ENCODE measurements at regions not wholly inside any gene's neighbourhood (a gene's known extent, or its start where the extent isn't known, plus 50 kb on each side); places are given as distances from the start of the nearest gene placed in this dataset.

DNA sequence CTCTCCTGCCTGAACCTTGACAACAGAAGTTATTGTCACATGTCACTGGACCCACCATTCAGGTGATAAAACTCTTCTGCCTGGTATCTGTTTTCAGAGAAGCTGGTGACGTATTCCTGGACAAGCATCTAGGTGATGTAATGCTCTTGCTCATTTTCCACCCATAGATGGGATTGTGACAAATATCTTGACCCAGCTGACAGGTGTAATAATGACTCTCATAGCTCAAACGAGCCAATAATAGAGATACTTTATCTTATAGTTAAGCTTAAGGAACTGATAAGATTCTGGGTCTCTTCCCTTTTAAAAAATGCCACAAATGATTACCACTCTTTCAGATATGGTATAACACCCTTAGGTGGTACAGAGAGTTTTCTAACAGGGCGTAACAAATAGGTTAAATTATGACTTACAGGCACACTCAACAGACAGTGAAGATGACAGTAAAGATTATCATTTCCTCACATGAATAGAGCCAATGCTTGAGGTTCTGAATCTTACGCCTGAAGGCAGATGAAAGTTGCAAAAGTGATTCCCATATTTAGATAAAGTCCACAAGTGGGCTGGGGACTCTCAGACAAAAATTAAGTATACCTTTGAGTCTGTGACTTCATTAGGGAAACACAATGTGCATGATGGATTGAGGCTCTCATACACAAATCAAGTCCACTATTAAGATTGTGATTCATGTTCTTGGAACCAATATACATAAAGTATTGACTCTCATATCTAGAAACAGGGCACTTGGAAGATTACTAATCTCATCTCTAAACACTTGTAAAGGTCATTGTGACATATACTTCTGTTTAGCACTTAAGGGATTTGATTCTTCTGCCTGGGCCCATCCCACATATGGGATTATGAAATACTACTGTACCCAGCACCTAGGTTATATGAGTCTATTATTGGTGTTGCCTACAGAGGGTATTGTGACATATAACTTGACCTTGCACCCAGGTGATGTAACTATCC, 326.0 kb downstream of the RPS4Y2 start:
- no peaks in the 10 kb centered on the region for H3K27me3 ChIP-seq (replicated peaks in 1 of 7)
- H3K4me3 ChIP-seq: peak overlapping the region in 1 of 8 donors; percentile 30
- no peaks in the 10 kb centered on the region for H3K4me1 ChIP-seq
- intact Hi-C loops (cut with DNase I; ENCODE audit: low total_unique reads): no loop called here
- peaks cover 0 to 9% (median 0%) of the 10 kb centered on the region in 8 donors for H3K9me3 ChIP-seq
- no peak for DNase-seq
- TF ChIP-seq POLR2AphosphoS5 (IDR thresholded peaks at IDR 0.05): no peak
- TF ChIP-seq, protein P1, sequence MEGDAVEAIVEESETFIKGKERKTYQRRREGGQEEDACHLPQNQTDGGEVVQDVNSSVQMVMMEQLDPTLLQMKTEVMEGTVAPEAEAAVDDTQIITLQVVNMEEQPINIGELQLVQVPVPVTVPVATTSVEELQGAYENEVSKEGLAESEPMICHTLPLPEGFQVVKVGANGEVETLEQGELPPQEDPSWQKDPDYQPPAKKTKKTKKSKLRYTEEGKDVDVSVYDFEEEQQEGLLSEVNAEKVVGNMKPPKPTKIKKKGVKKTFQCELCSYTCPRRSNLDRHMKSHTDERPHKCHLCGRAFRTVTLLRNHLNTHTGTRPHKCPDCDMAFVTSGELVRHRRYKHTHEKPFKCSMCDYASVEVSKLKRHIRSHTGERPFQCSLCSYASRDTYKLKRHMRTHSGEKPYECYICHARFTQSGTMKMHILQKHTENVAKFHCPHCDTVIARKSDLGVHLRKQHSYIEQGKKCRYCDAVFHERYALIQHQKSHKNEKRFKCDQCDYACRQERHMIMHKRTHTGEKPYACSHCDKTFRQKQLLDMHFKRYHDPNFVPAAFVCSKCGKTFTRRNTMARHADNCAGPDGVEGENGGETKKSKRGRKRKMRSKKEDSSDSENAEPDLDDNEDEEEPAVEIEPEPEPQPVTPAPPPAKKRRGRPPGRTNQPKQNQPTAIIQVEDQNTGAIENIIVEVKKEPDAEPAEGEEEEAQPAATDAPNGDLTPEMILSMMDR (IDR thresholded peaks at IDR 0.05 in 8 of 11, conservative IDR thresholded peaks at IDR 0.05 in 3 of 11): no peak
- no peak for TF ChIP-seq POLR2A (IDR thresholded peaks at IDR 0.05)
- H3K36me3 ChIP-seq: no peaks in the 10 kb centered on the region
- 66 to 75% (median 70%) methylated on average over 4 of the region's 4 CpGs; no CpG with 5 or more reads in 2 of the 5 donors for WGBS, 5 donors
- peak overlapping the region in 3 of 8 donors; percentile 47 to 75 (median 62) for H3K27ac ChIP-seq

DNA sequence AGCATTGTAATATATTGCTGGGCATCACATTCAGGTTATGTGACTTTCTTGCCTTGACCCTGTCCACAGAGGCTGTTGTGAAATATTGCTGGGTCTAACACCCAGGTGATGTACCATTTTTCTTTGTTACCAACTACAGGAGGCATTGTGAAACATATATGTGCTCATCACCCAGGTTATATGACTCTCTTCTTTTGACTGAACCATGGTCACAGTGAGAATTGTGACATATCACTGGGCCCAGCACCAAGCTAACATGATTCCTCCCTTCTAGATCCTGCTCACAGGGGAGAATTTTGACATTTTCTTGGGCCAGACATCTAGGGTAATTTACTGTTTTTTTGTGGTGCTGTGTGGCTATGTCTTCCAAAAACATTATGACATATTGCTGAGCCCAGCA, 326.7 kb downstream of the RPS4Y2 start:
- TF ChIP-seq POLR2A (IDR thresholded peaks at IDR 0.05) (no peak), POLR2AphosphoS5 (IDR thresholded peaks at IDR 0.05) (no peak)
- TF ChIP-seq, protein P1 (IDR thresholded peaks at IDR 0.05 in 8 of 11, conservative IDR thresholded peaks at IDR 0.05 in 3 of 11): no peak
- Histone ChIP-seq H3K27me3 (replicated peaks in 1 of 7) (no peaks in the 10 kb centered on the region), H3K9me3 (peaks cover 0 to 17% (median 0%) of the 10 kb centered on the region in 8 donors), H3K4me1 (no peaks in the 10 kb centered on the region), H3K36me3 (no peaks in the 10 kb centered on the region), H3K4me3 (peak overlapping the region in 1 of 8 donors; percentile 36), H3K27ac (peak overlapping the region in 2 of 8 donors; percentile 62 to 75)
- intact Hi-C loops (cut with DNase I; ENCODE audit: low total_unique reads): no loop called here
- DNase-seq: no peak

DNA sequence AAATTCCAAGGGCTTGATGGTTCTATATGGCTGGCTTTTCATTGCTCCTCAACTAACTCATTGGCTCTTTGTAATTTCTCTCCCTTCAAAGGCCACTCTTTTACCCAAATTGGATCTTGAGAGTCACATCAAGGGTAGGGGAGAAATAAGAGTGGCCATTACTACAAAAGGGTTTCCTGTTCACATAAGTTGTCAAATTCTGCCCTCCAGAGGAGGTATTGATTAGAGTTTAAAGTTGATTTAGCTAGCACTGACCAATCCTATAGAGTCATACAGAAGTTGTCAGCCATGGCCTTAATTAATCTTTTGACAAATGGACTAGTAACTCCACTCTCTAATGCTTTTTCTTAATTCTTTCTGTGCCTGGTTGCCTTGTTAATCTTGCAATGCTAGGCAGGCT, 336.0 kb downstream of the RPS4Y2 start:
- Histone ChIP-seq H3K4me1 (no peaks in the 10 kb centered on the region), H3K4me3 (no peak overlapping the region), H3K9me3 (peaks cover 0 to 11% (median 0%) of the 10 kb centered on the region in 8 donors), H3K36me3 (no peaks in the 10 kb centered on the region), H3K27ac (no peak overlapping the region), H3K27me3 (replicated peaks in 1 of 7) (no peaks in the 10 kb centered on the region)
- intact Hi-C loops (cut with DNase I; ENCODE audit: low total_unique reads): no loop called here
- DNase-seq: no peak
- TF ChIP-seq POLR2A (IDR thresholded peaks at IDR 0.05) (no peak), POLR2AphosphoS5 (IDR thresholded peaks at IDR 0.05) (no peak)
- TF ChIP-seq, protein P1 (IDR thresholded peaks at IDR 0.05 in 8 of 11, conservative IDR thresholded peaks at IDR 0.05 in 3 of 11): no peak

DNA sequence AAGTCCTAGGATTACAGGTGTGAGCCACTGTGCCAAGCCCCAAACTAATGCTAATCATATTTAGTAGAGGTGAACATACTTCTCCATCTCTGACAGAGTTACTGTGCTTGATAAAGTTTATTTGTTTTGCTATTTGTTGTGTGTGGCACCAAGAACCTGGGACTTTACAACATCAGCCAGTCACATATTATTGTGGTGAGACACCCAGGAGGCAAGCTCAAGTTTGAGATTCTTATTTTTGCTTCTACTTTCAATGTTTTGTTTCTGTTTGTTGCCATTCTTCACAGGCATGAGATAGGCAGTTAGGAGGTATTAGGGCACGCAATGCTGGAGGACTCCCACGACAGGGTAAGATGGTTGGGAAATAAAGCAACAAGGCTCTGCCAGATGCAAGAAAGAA, 346.6 kb downstream of the RPS4Y2 start:
- TF ChIP-seq POLR2AphosphoS5 (IDR thresholded peaks at IDR 0.05) (no peak), POLR2A (IDR thresholded peaks at IDR 0.05) (no peak)
- TF ChIP-seq, protein P1 (IDR thresholded peaks at IDR 0.05 in 8 of 11, conservative IDR thresholded peaks at IDR 0.05 in 3 of 11): no peak
- 70 to 89% (median 79%) methylated on average over 2 of the region's 2 CpGs; no CpG with 5 or more reads in 2 of the 5 donors for WGBS, 5 donors
- Histone ChIP-seq H3K27ac (no peak overlapping the region), H3K4me3 (no peak overlapping the region), H3K9me3 (no peaks in the 10 kb centered on the region), H3K36me3 (no peaks in the 10 kb centered on the region), H3K27me3 (replicated peaks in 1 of 7) (no peaks in the 10 kb centered on the region), H3K4me1 (no peaks in the 10 kb centered on the region)
- no peak for DNase-seq
- intact Hi-C loops (cut with DNase I; ENCODE audit: low total_unique reads): no loop called here
